ENCODE measurements at regions not wholly inside any gene's neighbourhood (a gene's known extent, or its start where the extent isn't known, plus 50 kb on each side); places are given as distances from the start of the nearest gene placed in this dataset.
"Not testable (repeated sequence)": the region's sequence is repeated elsewhere in the genome, so short reads cannot be mapped to it uniquely, and the experiment has no call there.

DNA sequence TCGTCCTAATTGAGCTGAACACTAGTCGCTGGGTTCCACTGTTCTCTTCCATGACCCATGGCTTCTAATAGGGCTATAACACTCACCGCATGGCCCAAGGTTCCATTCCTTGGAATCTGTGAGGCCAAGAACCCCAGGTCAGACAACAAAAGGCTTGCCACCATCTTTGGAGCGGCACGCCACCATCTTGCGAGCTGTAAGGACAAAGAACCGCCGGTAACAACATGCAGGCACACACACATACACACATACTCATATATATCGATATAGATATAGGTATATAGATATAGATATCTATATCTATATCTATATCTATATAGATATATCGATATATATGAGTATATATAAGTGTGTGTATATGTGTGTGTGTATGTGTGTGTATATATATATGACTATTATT, 657.7 kb downstream of the PRIM2 start:
- TF ChIP-seq, protein P1, sequence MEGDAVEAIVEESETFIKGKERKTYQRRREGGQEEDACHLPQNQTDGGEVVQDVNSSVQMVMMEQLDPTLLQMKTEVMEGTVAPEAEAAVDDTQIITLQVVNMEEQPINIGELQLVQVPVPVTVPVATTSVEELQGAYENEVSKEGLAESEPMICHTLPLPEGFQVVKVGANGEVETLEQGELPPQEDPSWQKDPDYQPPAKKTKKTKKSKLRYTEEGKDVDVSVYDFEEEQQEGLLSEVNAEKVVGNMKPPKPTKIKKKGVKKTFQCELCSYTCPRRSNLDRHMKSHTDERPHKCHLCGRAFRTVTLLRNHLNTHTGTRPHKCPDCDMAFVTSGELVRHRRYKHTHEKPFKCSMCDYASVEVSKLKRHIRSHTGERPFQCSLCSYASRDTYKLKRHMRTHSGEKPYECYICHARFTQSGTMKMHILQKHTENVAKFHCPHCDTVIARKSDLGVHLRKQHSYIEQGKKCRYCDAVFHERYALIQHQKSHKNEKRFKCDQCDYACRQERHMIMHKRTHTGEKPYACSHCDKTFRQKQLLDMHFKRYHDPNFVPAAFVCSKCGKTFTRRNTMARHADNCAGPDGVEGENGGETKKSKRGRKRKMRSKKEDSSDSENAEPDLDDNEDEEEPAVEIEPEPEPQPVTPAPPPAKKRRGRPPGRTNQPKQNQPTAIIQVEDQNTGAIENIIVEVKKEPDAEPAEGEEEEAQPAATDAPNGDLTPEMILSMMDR (IDR thresholded peaks at IDR 0.05), result not testable (repeated sequence)
- TF ChIP-seq TCF7L2 (IDR thresholded peaks at IDR 0.05; ENCODE audit: low read depth, low read length); POLR2AphosphoS5 (IDR thresholded peaks at IDR 0.05; ENCODE audit: low read depth, low read length); SIN3A (IDR thresholded peaks at IDR 0.05; ENCODE audit: borderline replicate concordance, insufficient read depth, low read depth, low read length): not testable (repeated sequence)
- TF ChIP-seq, protein P2, sequence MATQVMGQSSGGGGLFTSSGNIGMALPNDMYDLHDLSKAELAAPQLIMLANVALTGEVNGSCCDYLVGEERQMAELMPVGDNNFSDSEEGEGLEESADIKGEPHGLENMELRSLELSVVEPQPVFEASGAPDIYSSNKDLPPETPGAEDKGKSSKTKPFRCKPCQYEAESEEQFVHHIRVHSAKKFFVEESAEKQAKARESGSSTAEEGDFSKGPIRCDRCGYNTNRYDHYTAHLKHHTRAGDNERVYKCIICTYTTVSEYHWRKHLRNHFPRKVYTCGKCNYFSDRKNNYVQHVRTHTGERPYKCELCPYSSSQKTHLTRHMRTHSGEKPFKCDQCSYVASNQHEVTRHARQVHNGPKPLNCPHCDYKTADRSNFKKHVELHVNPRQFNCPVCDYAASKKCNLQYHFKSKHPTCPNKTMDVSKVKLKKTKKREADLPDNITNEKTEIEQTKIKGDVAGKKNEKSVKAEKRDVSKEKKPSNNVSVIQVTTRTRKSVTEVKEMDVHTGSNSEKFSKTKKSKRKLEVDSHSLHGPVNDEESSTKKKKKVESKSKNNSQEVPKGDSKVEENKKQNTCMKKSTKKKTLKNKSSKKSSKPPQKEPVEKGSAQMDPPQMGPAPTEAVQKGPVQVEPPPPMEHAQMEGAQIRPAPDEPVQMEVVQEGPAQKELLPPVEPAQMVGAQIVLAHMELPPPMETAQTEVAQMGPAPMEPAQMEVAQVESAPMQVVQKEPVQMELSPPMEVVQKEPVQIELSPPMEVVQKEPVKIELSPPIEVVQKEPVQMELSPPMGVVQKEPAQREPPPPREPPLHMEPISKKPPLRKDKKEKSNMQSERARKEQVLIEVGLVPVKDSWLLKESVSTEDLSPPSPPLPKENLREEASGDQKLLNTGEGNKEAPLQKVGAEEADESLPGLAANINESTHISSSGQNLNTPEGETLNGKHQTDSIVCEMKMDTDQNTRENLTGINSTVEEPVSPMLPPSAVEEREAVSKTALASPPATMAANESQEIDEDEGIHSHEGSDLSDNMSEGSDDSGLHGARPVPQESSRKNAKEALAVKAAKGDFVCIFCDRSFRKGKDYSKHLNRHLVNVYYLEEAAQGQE (IDR thresholded peaks at IDR 0.05; ENCODE audit: insufficient read depth in 1 of 2, low read depth in 2 of 2, low read length in 1 of 2), result not testable (repeated sequence)

All from Panc1 (cell line).